Stimulated activated naive CD8-positive, alpha-beta T cell treated with anti-CD3 and anti-CD28 coated beads, Interleukin-15, amount 100 ng/mL, for 72 hours (primary cell): ENCODE measurements at regions not wholly inside any gene's neighbourhood (a gene's known extent, or its start where the extent isn't known, plus 50 kb on each side); places are given as distances from the start of the nearest gene placed in this dataset.
A peak's percentile ranks its signal among the peaks of the same experiment; 100 is the strongest.

Experiments used
- ATAC-seq: fragments of 150-1000 bp; cut with Tn5 transposase; 2 replicates; pipeline ENCODE4 v1.10.0; 2021; ENCODE audit warnings: mild to moderate bottlenecking, moderate library complexity
- DNase-seq, 2 donors: peaks; one replicate each; pipeline ENCODE4 v3.0.0; 2021 to 2022
- H3K27ac Mint-ChIP-seq, 2 donors: one replicate each; pipeline ENCODE4 v1.8.0; 2022; ENCODE audit warnings: mild to moderate bottlenecking in 2 of 2, mixed read lengths in 2 of 2, moderate library complexity in 2 of 2
- H3K27me3 Mint-ChIP-seq: one replicate; pipeline ENCODE4 v1.8.0; 2022; ENCODE audit warnings: mixed read lengths
- H3K4me1 Mint-ChIP-seq: one replicate; pipeline ENCODE4 v1.8.0; 2022; ENCODE audit warnings: mild to moderate bottlenecking, mixed read lengths
- H3K4me3 Mint-ChIP-seq, 2 donors: one replicate each; pipeline ENCODE4 v1.8.0; 2022; ENCODE audit warnings: mild to moderate bottlenecking in 2 of 2, mixed read lengths in 2 of 2, moderate library complexity in 1 of 2
- H3K9me3 Mint-ChIP-seq, 2 donors: one replicate each; pipeline ENCODE4 v1.8.0; 2022; ENCODE audit warnings: mixed read lengths in 2 of 2

- Mint-ChIP-seq H3K27ac (peak overlapping the region; percentile 78 to 88), H3K27me3 (no peaks in the 10 kb centered on the region), H3K4me3 (peak overlapping the region; percentile 68 to 85), H3K9me3 (no peaks in the 10 kb centered on the region), H3K4me1 (peaks cover 36% of the 10 kb centered on the region)
- no peak for DNase-seq
- ATAC-seq: peak; percentile 52
Observed at GRCh38 chr1:84090447-84091245, 53.4 kb upstream of the PRKACB start.

GRCh38 chr1:84089867-84090266, 54.2 kb upstream of the PRKACB start:
- H3K4me3 Mint-ChIP-seq: peak overlapping the region; percentile 12 to 19
- H3K9me3 Mint-ChIP-seq: no peaks in the 10 kb centered on the region
- no peak overlapping the region for H3K27ac Mint-ChIP-seq
- H3K27me3 Mint-ChIP-seq: no peaks in the 10 kb centered on the region
- ATAC-seq (no peak), DNase-seq (no peak)
- H3K4me1 Mint-ChIP-seq: peaks cover 36% of the 10 kb centered on the region

GRCh38 chr1:84089465-84089864, 54.6 kb upstream of the PRKACB start:
- Mint-ChIP-seq H3K9me3 (no peaks in the 10 kb centered on the region), H3K27ac (no peak overlapping the region), H3K4me3 (peak overlapping the region; percentile 12 to 19), H3K4me1 (peaks cover 36% of the 10 kb centered on the region), H3K27me3 (no peaks in the 10 kb centered on the region)
- no peak for DNase-seq
- ATAC-seq: peak; percentile 80

- Mint-ChIP-seq H3K27ac (no peak overlapping the region), H3K27me3 (no peaks in the 10 kb centered on the region), H3K9me3 (no peaks in the 10 kb centered on the region), H3K4me3 (no peak overlapping the region), H3K4me1 (peaks cover 27% of the 10 kb centered on the region)
- ATAC-seq: no peak
- no peak for DNase-seq
Observed at GRCh38 chr1:84086616-84087015, 57.5 kb upstream of the PRKACB start.

DNA sequence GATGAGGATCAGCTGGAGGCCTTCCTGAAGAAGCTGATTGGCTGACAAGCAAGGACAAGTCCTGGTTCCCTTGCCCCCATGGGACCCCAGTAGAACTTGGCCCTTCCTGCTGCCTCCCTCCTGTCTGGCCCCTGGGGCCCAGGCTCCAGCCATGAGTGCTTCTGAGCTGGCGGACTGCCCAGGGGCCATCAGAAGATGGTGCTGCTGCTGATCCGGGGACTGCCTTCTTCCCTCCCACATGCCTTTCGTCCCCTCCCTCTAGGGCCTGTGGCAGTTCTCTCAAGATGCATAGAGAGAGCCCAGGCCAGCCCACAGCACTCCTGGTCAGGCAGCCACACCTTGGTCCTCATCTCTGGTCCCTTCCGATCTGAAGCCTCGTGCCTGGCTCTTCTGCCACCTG, 57.9 kb upstream of the PRKACB start:
- Mint-ChIP-seq H3K27me3 (no peaks in the 10 kb centered on the region), H3K27ac (no peak overlapping the region), H3K4me1 (peaks cover 23% of the 10 kb centered on the region), H3K4me3 (no peak overlapping the region), H3K9me3 (no peaks in the 10 kb centered on the region)
- DNase-seq (no peak), ATAC-seq (no peak)

DNA sequence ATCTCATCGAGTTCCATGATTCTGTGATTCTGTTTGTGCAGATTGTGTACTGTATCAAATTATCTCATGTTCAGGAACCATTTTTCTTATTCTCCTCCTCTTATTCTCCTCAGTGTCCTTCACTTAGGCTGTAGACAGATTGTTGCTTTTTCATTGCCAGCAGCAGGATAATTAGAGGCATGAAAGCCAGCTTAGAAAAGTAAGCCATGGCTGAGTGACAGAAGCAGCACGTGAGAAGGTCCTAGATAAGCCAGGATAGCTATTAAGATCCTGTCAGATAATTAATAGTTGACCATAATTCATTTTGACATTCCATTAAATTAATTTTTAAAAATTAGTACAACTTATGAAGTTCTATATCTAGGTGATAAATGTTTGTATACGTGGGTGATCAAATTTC, 60.8 kb upstream of the PRKACB start:
- Mint-ChIP-seq H3K27ac (no peak overlapping the region), H3K27me3 (no peaks in the 10 kb centered on the region), H3K4me3 (no peak overlapping the region), H3K9me3 (no peaks in the 10 kb centered on the region), H3K4me1 (peaks cover 9% of the 10 kb centered on the region)
- ATAC-seq: no peak
- DNase-seq: no peak

- H3K4me3 Mint-ChIP-seq: peak overlapping the region; percentile 90 to 92
- H3K9me3 Mint-ChIP-seq: no peaks in the 10 kb centered on the region
- H3K27ac Mint-ChIP-seq: peak overlapping the region; percentile 80 to 82
- no peak for ATAC-seq
- peaks cover 19% of the 10 kb centered on the region for H3K4me1 Mint-ChIP-seq
- H3K27me3 Mint-ChIP-seq: no peaks in the 10 kb centered on the region
- no peak for DNase-seq
Observed at GRCh38 chr1:84078842-84079202, 65.2 kb upstream of the PRKACB start.

- peaks cover 19% of the 10 kb centered on the region for H3K4me1 Mint-ChIP-seq
- peak overlapping the region; percentile 82 to 95 for H3K27ac Mint-ChIP-seq
- H3K4me3 Mint-ChIP-seq: peak overlapping the region; percentile 90 to 92
- H3K27me3 Mint-ChIP-seq: no peaks in the 10 kb centered on the region
- DNase-seq (no peak), ATAC-seq (peak; percentile 62)
- H3K9me3 Mint-ChIP-seq: no peaks in the 10 kb centered on the region
Observed at GRCh38 chr1:84078108-84078841, 65.8 kb upstream of the PRKACB start.

- peak; percentile 78 to 79 for DNase-seq
- Mint-ChIP-seq H3K27me3 (no peaks in the 10 kb centered on the region), H3K4me1 (peaks cover 19% of the 10 kb centered on the region), H3K9me3 (no peaks in the 10 kb centered on the region), H3K27ac (peak overlapping the region; percentile 95), H3K4me3 (peak overlapping the region; percentile 90 to 92)
- peak; percentile 97 for ATAC-seq
Observed at GRCh38 chr1:84077476-84078107, 66.5 kb upstream of the PRKACB start.

GRCh38 chr1:84073266-84073665, 70.8 kb upstream of the PRKACB start:
- ATAC-seq: no peak
- Mint-ChIP-seq H3K27ac (no peak overlapping the region), H3K4me3 (no peak overlapping the region), H3K27me3 (no peaks in the 10 kb centered on the region), H3K4me1 (peaks cover 9% of the 10 kb centered on the region), H3K9me3 (peaks cover 0 to 12% of the 10 kb centered on the region in 2 donors)
- no peak for DNase-seq

GRCh38 chr1:84069236-84069845, 70.4 kb upstream of the TTLL7 start:
- Mint-ChIP-seq H3K9me3 (peaks cover 4 to 13% of the 10 kb centered on the region in 2 donors), H3K4me3 (no peak overlapping the region), H3K4me1 (no peaks in the 10 kb centered on the region), H3K27me3 (peaks cover 7% of the 10 kb centered on the region), H3K27ac (no peak overlapping the region)
- no peak for ATAC-seq
- no peak for DNase-seq

- Mint-ChIP-seq H3K27me3 (peaks cover 7% of the 10 kb centered on the region), H3K4me1 (no peaks in the 10 kb centered on the region), H3K9me3 (no peaks in the 10 kb centered on the region), H3K4me3 (no peak overlapping the region), H3K27ac (no peak overlapping the region)
- ATAC-seq (no peak), DNase-seq (no peak)
Observed at GRCh38 chr1:84062496-84062895, 63.6 kb upstream of the TTLL7 start.

- DNase-seq: no peak
- no peaks in the 10 kb centered on the region for H3K4me1 Mint-ChIP-seq
- H3K4me3 Mint-ChIP-seq: no peak overlapping the region
Observed at GRCh38 chr1:84061336-84061735, 62.4 kb upstream of the TTLL7 start.

GRCh38 chr1:84060781-84061180, 61.8 kb upstream of the TTLL7 start:
- no peak overlapping the region for H3K4me3 Mint-ChIP-seq
- no peak for DNase-seq
- no peak for ATAC-seq
- H3K27ac Mint-ChIP-seq: no peak overlapping the region
- no peaks in the 10 kb centered on the region for H3K4me1 Mint-ChIP-seq
- H3K9me3 Mint-ChIP-seq: no peaks in the 10 kb centered on the region
- H3K27me3 Mint-ChIP-seq: peaks cover 7% of the 10 kb centered on the region

More at GRCh38 chr1:84061336-84061735, 62.4 kb upstream of the TTLL7 start:
- Mint-ChIP-seq H3K27ac (no peak overlapping the region), H3K9me3 (no peaks in the 10 kb centered on the region), H3K27me3 (peaks cover 7% of the 10 kb centered on the region)
- ATAC-seq: no peak

GRCh38 chr1:84048820-84049219, 49.9 kb upstream of the TTLL7 start:
- ATAC-seq: no peak
- H3K4me1 Mint-ChIP-seq: no peaks in the 10 kb centered on the region
- H3K9me3 Mint-ChIP-seq: no peaks in the 10 kb centered on the region

More at GRCh38 chr1:84048820-84049219, 49.9 kb upstream of the TTLL7 start:
- Mint-ChIP-seq H3K27ac (no peak overlapping the region), H3K27me3 (no peaks in the 10 kb centered on the region), H3K4me3 (no peak overlapping the region)
- no peak for DNase-seq
